Osteoblast (primary cell): ENCODE measurements at regions not wholly inside any gene's neighbourhood (a gene's known extent, or its start where the extent isn't known, plus 50 kb on each side); places are given as distances from the start of the nearest gene placed in this dataset.

Experiments used
- DNase-seq: peaks from one replicate; pipeline ENCODE4 v3.0.0; 2011; ENCODE audit warnings: low spot score, mixed read lengths; ENCODE audit not compliant: insufficient read length; ENCODE audit errors: missing footprints
- H2AFZ ChIP-seq: 2 replicates; pipeline ENCODE4 v1.6.0; 2011; ENCODE audit warnings: mild to moderate bottlenecking, low read length
- H3K27ac ChIP-seq: 2 replicates; pipeline ENCODE4 v1.5.1; 2011; ENCODE audit warnings: mild to moderate bottlenecking, low read depth, low read length, moderate library complexity
- H3K27me3 ChIP-seq: 2 replicates; pipeline ENCODE4 v1.6.0; 2012; ENCODE audit warnings: mild to moderate bottlenecking, control low read depth, inconsistent platforms, low read length, moderate library complexity; ENCODE audit not compliant: insufficient read depth
- H3K36me3 ChIP-seq: 2 replicates; pipeline ENCODE4 v1.5.1; 2011; ENCODE audit warnings: mild to moderate bottlenecking, low read length, control low read depth, moderate library complexity; ENCODE audit not compliant: insufficient read depth
- H3K4me1 ChIP-seq: 2 replicates; pipeline ENCODE4 v1.5.1; 2011; ENCODE audit warnings: mild to moderate bottlenecking, low read length, control low read depth, moderate library complexity; ENCODE audit not compliant: insufficient read depth
- H3K4me2 ChIP-seq: 2 replicates; pipeline ENCODE4 v1.6.0; 2011; ENCODE audit warnings: mild to moderate bottlenecking, low read length; ENCODE audit not compliant: insufficient read depth
- H3K4me3 ChIP-seq: fragments of 200-600 bp; sonication (generic); 3 replicates; pipeline ENCODE4 v1.5.1; 2012; ENCODE audit warnings: mild to moderate bottlenecking, low read length, inconsistent platforms; ENCODE audit not compliant: insufficient read depth
- H3K79me2 ChIP-seq: 2 replicates; pipeline ENCODE4 v1.6.0; 2012; ENCODE audit warnings: mild to moderate bottlenecking, low read length, control low read depth, inconsistent platforms; ENCODE audit not compliant: insufficient read depth
- H3K9me3 ChIP-seq: 2 replicates; pipeline ENCODE4 v1.5.1; 2011; ENCODE audit warnings: low read depth, low read length, control low read depth
- H4K20me1 ChIP-seq: 2 replicates; pipeline ENCODE4 v1.6.0; 2012; ENCODE audit warnings: mild to moderate bottlenecking, low read length, control low read depth; ENCODE audit not compliant: insufficient read depth
- CTCF ChIP-seq: IDR thresholded peaks from 2 replicates; pipeline ENCODE4 v1.5.1; 2011; ENCODE audit warnings: mild to moderate bottlenecking, low read depth, low read length, moderate library complexity; ENCODE audit errors: extremely low read depth

- DNase-seq: peak; percentile 73
- H3K9me3 ChIP-seq: no peaks in the 10 kb centered on the region
- H3K27ac ChIP-seq: peak overlapping the region; percentile 65
- H3K27me3 ChIP-seq: no peaks in the 10 kb centered on the region
- peak overlapping the region; percentile 6 for H3K4me2 ChIP-seq
- H3K4me3 ChIP-seq: no peak overlapping the region
- no peaks in the 10 kb centered on the region for H4K20me1 ChIP-seq
- peaks cover 15% of the 10 kb centered on the region for H3K4me1 ChIP-seq
- no peak for TF ChIP-seq CTCF
- no peaks in the 10 kb centered on the region for H3K79me2 ChIP-seq
- no peaks in the 10 kb centered on the region for H3K36me3 ChIP-seq
- no peak overlapping the region for H2AFZ ChIP-seq
Observed at GRCh38 chr11:57072640-57073039, 83.9 kb downstream of the OR5AK2 start.

GRCh38 chr11:57073128-57073527 is 84.4 kb downstream of the OR5AK2 start:
- no peaks in the 10 kb centered on the region for H3K27me3 ChIP-seq
- H3K4me2 ChIP-seq: peak overlapping the region; percentile 0
- no peak overlapping the region for H2AFZ ChIP-seq
- no peaks in the 10 kb centered on the region for H3K36me3 ChIP-seq
- peak overlapping the region; percentile 65 for H3K27ac ChIP-seq
- H3K4me1 ChIP-seq: peaks cover 15% of the 10 kb centered on the region
- H3K4me3 ChIP-seq: no peak overlapping the region
- DNase-seq: no peak
- no peaks in the 10 kb centered on the region for H4K20me1 ChIP-seq
- no peaks in the 10 kb centered on the region for H3K9me3 ChIP-seq
- no peaks in the 10 kb centered on the region for H3K79me2 ChIP-seq
- no peak for TF ChIP-seq CTCF

- no peaks in the 10 kb centered on the region for H3K9me3 ChIP-seq
- H3K36me3 ChIP-seq: no peaks in the 10 kb centered on the region
- DNase-seq: no peak
- no peak overlapping the region for H2AFZ ChIP-seq
- H3K4me3 ChIP-seq: no peak overlapping the region
- H3K79me2 ChIP-seq: no peaks in the 10 kb centered on the region
- H4K20me1 ChIP-seq: no peaks in the 10 kb centered on the region
- H3K27ac ChIP-seq: no peak overlapping the region
- peaks cover 4% of the 10 kb centered on the region for H3K27me3 ChIP-seq
- TF ChIP-seq CTCF: no peak
- no peak overlapping the region for H3K4me2 ChIP-seq
- H3K4me1 ChIP-seq: no peaks in the 10 kb centered on the region
Observed at GRCh38 chr11:57081356-57081755, 92.6 kb downstream of the OR5AK2 start.

- Histone ChIP-seq H3K4me3 (no peak overlapping the region), H3K4me2 (no peak overlapping the region), H3K9me3 (no peaks in the 10 kb centered on the region), H3K4me1 (no peaks in the 10 kb centered on the region), H4K20me1 (no peaks in the 10 kb centered on the region), H3K27ac (no peak overlapping the region), H3K36me3 (no peaks in the 10 kb centered on the region), H3K79me2 (no peaks in the 10 kb centered on the region), H2AFZ (no peak overlapping the region), H3K27me3 (peaks cover 4% of the 10 kb centered on the region)
- no peak for DNase-seq
- TF ChIP-seq CTCF: no peak
Observed at GRCh38 chr11:57082125-57082524, 93.4 kb downstream of the OR5AK2 start.
